ENCODE measurements at regions not wholly inside any gene's neighbourhood (a gene's known extent, or its start where the extent isn't known, plus 50 kb on each side); places are given as distances from the start of the nearest gene placed in this dataset.

DNA sequence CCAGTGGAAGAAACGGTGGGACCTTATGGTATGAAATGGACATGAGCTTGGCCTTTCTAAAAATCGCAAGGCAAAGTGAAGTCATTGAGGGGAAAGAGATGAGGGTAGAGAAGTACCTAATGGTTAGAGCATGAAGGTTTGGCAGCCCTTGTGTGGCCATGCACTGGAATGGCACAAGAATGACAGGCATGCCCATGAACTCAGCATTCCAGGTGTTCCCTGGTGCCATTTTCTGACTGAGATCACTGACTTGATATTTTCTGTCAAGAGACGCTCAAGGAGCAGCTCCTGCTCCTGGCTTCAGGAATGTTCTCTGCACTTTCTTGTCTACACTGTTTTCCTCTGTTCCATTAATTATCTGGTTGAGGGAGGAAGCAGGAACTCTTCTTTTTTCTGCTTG is 225.0 kb upstream of the SLC10A2 start:
- no peak overlapping the region for H3K27ac ChIP-seq
- no peaks in the 10 kb centered on the region for H3K4me1 ChIP-seq
- no peak for DNase-seq (ENCODE audit: low spot score in 2 of 2)
- intact Hi-C loops (cut with DNase I; ENCODE audit: low total_unique reads): no loop called here
- H3K36me3 ChIP-seq: no peaks in the 10 kb centered on the region
- H3K27me3 ChIP-seq: no peaks in the 10 kb centered on the region
- TF ChIP-seq POLR2A (IDR thresholded peaks at IDR 0.05) (no peak), POLR2AphosphoS5 (IDR thresholded peaks at IDR 0.05) (no peak)
- TF ChIP-seq, protein P1, sequence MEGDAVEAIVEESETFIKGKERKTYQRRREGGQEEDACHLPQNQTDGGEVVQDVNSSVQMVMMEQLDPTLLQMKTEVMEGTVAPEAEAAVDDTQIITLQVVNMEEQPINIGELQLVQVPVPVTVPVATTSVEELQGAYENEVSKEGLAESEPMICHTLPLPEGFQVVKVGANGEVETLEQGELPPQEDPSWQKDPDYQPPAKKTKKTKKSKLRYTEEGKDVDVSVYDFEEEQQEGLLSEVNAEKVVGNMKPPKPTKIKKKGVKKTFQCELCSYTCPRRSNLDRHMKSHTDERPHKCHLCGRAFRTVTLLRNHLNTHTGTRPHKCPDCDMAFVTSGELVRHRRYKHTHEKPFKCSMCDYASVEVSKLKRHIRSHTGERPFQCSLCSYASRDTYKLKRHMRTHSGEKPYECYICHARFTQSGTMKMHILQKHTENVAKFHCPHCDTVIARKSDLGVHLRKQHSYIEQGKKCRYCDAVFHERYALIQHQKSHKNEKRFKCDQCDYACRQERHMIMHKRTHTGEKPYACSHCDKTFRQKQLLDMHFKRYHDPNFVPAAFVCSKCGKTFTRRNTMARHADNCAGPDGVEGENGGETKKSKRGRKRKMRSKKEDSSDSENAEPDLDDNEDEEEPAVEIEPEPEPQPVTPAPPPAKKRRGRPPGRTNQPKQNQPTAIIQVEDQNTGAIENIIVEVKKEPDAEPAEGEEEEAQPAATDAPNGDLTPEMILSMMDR (IDR thresholded peaks at IDR 0.05): no peak
- no peaks in the 10 kb centered on the region for H3K9me3 ChIP-seq
- no peak overlapping the region for H3K4me3 ChIP-seq

DNA sequence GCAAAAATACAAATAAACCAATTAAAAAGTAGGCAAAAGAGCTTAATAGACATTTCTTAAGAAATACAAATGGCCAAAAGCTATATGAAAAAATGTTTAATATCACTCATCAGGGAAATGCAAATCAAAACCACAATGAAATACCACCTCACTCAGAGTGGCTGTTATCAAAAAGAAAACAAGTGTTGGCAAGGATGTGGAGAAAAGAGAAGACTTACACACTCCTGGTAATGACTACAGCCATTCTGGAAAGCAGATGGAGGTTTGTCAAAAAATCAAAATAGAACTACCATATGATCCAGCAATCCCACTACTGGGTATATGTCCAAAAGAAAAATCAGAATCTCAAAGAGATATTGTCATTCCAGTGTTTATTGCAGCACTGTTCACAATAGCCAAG is 223.5 kb upstream of the SLC10A2 start:
- TF ChIP-seq, protein P1 (IDR thresholded peaks at IDR 0.05): no peak
- TF ChIP-seq POLR2AphosphoS5 (IDR thresholded peaks at IDR 0.05): no peak
- TF ChIP-seq POLR2A (IDR thresholded peaks at IDR 0.05): no peak
- Histone ChIP-seq H3K4me1 (no peaks in the 10 kb centered on the region), H3K4me3 (no peak overlapping the region), H3K27ac (no peak overlapping the region), H3K9me3 (no peaks in the 10 kb centered on the region), H3K36me3 (no peaks in the 10 kb centered on the region), H3K27me3 (no peaks in the 10 kb centered on the region)
- intact Hi-C loops (cut with DNase I; ENCODE audit: low total_unique reads): no loop called here
- DNase-seq (ENCODE audit: low spot score in 2 of 2): no peak

DNA sequence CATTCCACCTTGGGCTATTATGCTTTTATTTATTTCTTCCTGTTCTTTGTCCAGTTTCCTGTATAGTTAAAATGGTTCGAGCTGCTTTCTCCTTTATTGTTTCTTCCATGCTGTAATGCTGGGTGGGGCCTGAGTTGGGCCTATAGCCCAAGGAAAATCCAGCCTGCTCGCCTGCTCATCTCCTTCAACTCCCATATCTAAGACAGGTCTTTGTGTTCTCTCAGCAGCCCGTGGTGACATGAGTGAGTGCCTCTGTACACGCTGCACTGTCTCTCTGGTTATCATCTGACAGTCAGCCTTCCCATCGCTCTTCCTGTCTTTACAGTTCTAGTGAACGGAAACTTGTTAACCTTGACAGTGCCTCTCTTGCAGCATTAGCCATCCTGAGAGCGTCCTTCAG is 221.9 kb upstream of the SLC10A2 start:
- Histone ChIP-seq H3K36me3 (no peaks in the 10 kb centered on the region), H3K27ac (no peak overlapping the region), H3K27me3 (no peaks in the 10 kb centered on the region), H3K9me3 (no peaks in the 10 kb centered on the region), H3K4me1 (no peaks in the 10 kb centered on the region), H3K4me3 (no peak overlapping the region)
- no peak for TF ChIP-seq POLR2A (IDR thresholded peaks at IDR 0.05)
- no peak for TF ChIP-seq POLR2AphosphoS5 (IDR thresholded peaks at IDR 0.05)
- TF ChIP-seq, protein P1 (IDR thresholded peaks at IDR 0.05): no peak
- no peak for DNase-seq (ENCODE audit: low spot score in 2 of 2)
- intact Hi-C loops (cut with DNase I; ENCODE audit: low total_unique reads): no loop called here

DNA sequence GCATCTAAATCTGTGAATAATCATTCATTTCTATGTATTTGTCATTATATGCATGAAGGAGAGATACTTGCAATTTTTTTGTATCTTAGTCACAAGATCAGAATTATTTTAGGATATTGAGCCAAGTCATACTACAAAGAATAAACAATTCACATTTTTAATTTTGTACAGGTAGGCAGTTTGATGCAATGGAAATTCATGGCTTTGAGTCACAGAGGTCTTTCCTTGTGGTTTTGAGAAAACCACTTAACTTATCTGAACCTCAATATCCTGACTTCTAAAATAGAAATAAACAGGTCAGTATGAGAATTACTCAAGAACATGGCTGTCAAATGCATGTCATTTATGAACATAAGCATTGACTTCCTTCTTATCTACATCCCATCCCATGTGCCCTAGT is 221.4 kb upstream of the SLC10A2 start:
- no peaks in the 10 kb centered on the region for H3K36me3 ChIP-seq
- TF ChIP-seq POLR2AphosphoS5 (IDR thresholded peaks at IDR 0.05) (no peak), POLR2A (IDR thresholded peaks at IDR 0.05) (no peak)
- TF ChIP-seq, protein P1 (IDR thresholded peaks at IDR 0.05): no peak
- H3K4me1 ChIP-seq: no peaks in the 10 kb centered on the region
- H3K27me3 ChIP-seq: no peaks in the 10 kb centered on the region
- no peak overlapping the region for H3K27ac ChIP-seq
- intact Hi-C loops (cut with DNase I; ENCODE audit: low total_unique reads): no loop called here
- DNase-seq (ENCODE audit: low spot score in 2 of 2): no peak
- H3K4me3 ChIP-seq: no peak overlapping the region
- H3K9me3 ChIP-seq: no peaks in the 10 kb centered on the region

DNA sequence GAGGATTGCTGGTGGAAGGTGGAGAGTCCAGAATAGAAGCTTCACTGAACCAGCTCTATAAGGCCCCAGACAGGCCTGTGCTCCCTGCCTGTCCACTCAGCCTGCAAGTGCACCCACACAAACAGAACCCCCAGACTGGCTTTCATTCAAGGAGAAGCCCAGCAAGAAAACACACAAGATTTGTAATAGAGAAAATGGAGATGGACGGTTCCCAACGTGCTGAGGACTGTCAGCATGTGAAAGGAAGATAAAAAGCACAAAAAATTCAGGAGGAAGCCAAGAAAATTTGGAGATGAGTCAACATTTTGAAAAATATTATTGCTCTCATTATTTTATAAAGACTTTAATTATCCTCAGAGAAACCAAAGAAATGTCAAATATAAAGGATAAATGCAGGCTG is 218.2 kb upstream of the SLC10A2 start:
- H3K4me1 ChIP-seq: no peaks in the 10 kb centered on the region
- H3K9me3 ChIP-seq: no peaks in the 10 kb centered on the region
- no peak for DNase-seq (ENCODE audit: low spot score in 2 of 2)
- no peak overlapping the region for H3K4me3 ChIP-seq
- TF ChIP-seq, protein P1 (IDR thresholded peaks at IDR 0.05): no peak
- TF ChIP-seq POLR2AphosphoS5 (IDR thresholded peaks at IDR 0.05) (no peak), POLR2A (IDR thresholded peaks at IDR 0.05) (no peak)
- intact Hi-C loops (cut with DNase I; ENCODE audit: low total_unique reads): no loop called here
- H3K27me3 ChIP-seq: no peaks in the 10 kb centered on the region
- no peaks in the 10 kb centered on the region for H3K36me3 ChIP-seq
- no peak overlapping the region for H3K27ac ChIP-seq

Data from breast epithelium (tissue), 4 donors.